Renal pelvis (tissue), 1 donor: ENCODE measurements at regions not wholly inside any gene's neighbourhood (a gene's known extent, or its start where the extent isn't known, plus 50 kb on each side); places are given as distances from the start of the nearest gene placed in this dataset.

ENCODE experiments used
- DNase-seq: peaks from one replicate; pipeline ENCODE4 v3.0.0-alpha.2; 2013

DNA sequence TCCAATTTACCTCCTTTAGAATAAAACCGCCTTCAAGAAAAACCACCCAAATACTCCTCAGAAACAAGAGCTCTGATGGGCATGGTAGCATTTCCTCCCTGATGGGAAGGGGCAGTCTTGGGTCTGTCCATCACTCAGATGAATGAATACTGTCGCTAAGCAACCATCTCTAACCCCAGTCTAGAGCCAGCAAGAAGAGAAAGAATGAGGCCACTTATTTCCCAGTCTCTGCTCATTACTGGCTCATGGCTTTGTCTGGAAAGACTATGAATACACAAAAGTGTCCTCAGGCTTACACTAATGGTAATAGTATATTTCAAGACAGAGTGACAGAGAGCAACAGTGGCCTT lies 51.0 kb upstream of the F3 start:
- DNase-seq: no peak

DNA sequence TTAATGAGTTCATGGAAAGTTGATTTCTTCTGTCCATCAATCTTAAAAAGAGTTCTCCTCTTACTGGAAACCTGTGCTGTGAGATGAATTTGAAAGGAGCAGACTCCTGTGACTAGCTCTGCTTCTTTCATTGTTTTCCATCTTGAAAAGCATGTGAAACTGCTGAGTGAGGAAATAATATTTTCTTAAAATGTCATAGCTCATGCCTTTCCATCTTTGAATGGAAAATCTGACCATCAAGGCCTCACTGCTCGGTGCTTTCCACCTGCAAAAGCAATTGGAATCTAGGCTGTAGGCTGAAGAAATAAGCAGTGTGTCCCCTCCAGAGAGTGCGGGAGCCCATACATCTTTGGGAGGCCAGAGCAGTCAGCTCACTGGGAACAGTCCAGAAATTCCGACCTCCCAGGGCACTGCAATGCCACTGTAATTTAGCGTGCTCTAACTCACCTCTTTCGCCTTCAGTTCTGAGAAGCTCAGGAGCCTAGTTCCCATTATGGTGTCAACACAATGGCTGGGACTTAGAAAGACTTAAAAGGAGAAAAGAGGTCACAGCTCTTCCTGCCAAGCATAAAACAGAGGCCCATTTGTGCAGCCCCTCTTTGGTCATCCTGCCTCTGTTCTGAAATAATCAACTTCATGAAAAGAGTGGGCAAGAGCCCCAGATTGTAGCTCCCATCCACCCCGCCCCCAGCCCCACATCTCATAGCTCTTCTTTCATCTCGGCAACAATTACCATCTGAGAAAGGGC lies 50.4 kb upstream of the F3 start:
- DNase-seq: no peak
